AG04449 (cell line): ENCODE measurements at regions not wholly inside any gene's neighbourhood (a gene's known extent, or its start where the extent isn't known, plus 50 kb on each side); places are given as distances from the start of the nearest gene placed in this dataset.

Experiments
- CTCF ChIA-PET: fragments of 350-600 bp; formaldehyde crosslinking; extraction: SDS; loops from one replicate; lab custom pipeline; 2021; ENCODE audit warnings: antibody characterized with exemption; lab: Yijun Ruan, JAX
- POLR2A ChIA-PET: fragments of 400-600, 350-600 bp; formaldehyde crosslinking; extraction: SDS; loops from one replicate; lab custom pipeline; 2020; ENCODE audit warnings: antibody characterized with exemption, inconsistent platforms; lab: Yijun Ruan, JAX
- DNase-seq: peaks from one replicate; pipeline ENCODE4 v3.0.0-alpha.2; 2010; ENCODE audit warnings: low read depth, low spot score
- H3K4me3 ChIP-seq: 2 replicates; pipeline ENCODE4 v1.5.1; 2011; ENCODE audit warnings: low read depth, mild to moderate bottlenecking, control low read depth, low read length
- CTCF ChIP-seq: IDR thresholded peaks from one replicate; pipeline ENCODE4 v1.5.1; 2011; ENCODE audit warnings: mild to moderate bottlenecking, moderate library complexity, low read length, control low read depth, inconsistent platforms; ENCODE audit not compliant: insufficient read depth; ENCODE audit errors: missing control alignments

- no peak for DNase-seq
- POLR2A ChIA-PET = no interaction called here
- no peak for TF ChIP-seq CTCF
- CTCF ChIA-PET = interaction anchor here (0.8 to 5.6 kb wide), 15 partner anchors 9 to 1151 kb away, joined by 3 to 104 read pairs (median 5); no protein-coding TSS in a partner anchor
- H3K4me3 ChIP-seq = no peak overlapping the region
Measured at GRCh38 chr2:19667536-19667949, 234.2 kb downstream of the TTC32 start.

- ChIA-PET POLR2A (no interaction called here), CTCF (interaction anchor here (0.6 to 5.6 kb wide), 17 partner anchors 9 to 1150 kb away, joined by 3 to 104 read pairs (median 5); no protein-coding TSS in a partner anchor)
- peak; percentile 38 for TF ChIP-seq CTCF
- H3K4me3 ChIP-seq = no peak overlapping the region
- DNase-seq = no peak
Measured at GRCh38 chr2:19667085-19667484, 234.7 kb downstream of the TTC32 start.

GRCh38 chr2:19664646-19665045, 237.1 kb downstream of the TTC32 start:
- ChIA-PET POLR2A (no interaction called here), CTCF (interaction anchor here (1.1 to 5.6 kb wide), 8 partner anchors 10 to 303 kb away, joined by 3 to 104 read pairs (median 6); no protein-coding TSS in a partner anchor)
- H3K4me3 ChIP-seq = no peak overlapping the region
- no peak for TF ChIP-seq CTCF
- DNase-seq = no peak

GRCh38 chr2:19659024-19659792, 242.6 kb downstream of the TTC32 start:
- ChIA-PET POLR2A (no interaction called here), CTCF (interaction anchor here (1.1 to 2.2 kb wide), 3 partner anchors 9 to 290 kb away, joined by 3 to 6 read pairs (median 5); no protein-coding TSS in a partner anchor)
- H3K4me3 ChIP-seq = no peak overlapping the region
- TF ChIP-seq CTCF = no peak
- no peak for DNase-seq

- TF ChIP-seq CTCF = no peak
- CTCF ChIA-PET = interaction anchor here (1.0 kb wide), 1 partner anchor 11 kb away, joined by 3 read pairs; no protein-coding TSS in a partner anchor
- DNase-seq = no peak
- H3K4me3 ChIP-seq = no peak overlapping the region
- POLR2A ChIA-PET = no interaction called here
Measured at GRCh38 chr2:19656011-19656410, 245.8 kb downstream of the TTC32 start.
